Neuron (in vitro differentiated cells): ENCODE measurements at regions not wholly inside any gene's neighbourhood (a gene's known extent, or its start where the extent isn't known, plus 50 kb on each side); places are given as distances from the start of the nearest gene placed in this dataset.

Experiments
- H2AFZ ChIP-seq: one replicate; pipeline ENCODE4 v1.6.1; 2013; ENCODE audit warnings: low read depth, mild to moderate bottlenecking, inconsistent platforms, low read length, moderate library complexity
- H3K27me3 ChIP-seq: one replicate; pipeline ENCODE4 v1.6.1; 2013; ENCODE audit warnings: low read length; ENCODE audit not compliant: insufficient read depth
- H3K36me3 ChIP-seq: one replicate; pipeline ENCODE4 v1.6.1; 2013; ENCODE audit warnings: low read length; ENCODE audit not compliant: insufficient read depth
- H3K4me1 ChIP-seq: one replicate; pipeline ENCODE4 v1.6.1; 2013; ENCODE audit warnings: low read length; ENCODE audit not compliant: insufficient read depth
- H3K4me3 ChIP-seq: 2 replicates; pipeline ENCODE4 v1.5.1; 2013; ENCODE audit warnings: mild to moderate bottlenecking, low read length, moderate library complexity
- H3K9me3 ChIP-seq: one replicate; pipeline ENCODE4 v1.6.1; 2013; ENCODE audit warnings: low read length

GRCh38 chr17:13398853-13399252, 202.9 kb downstream of the HS3ST3A1 start:
- Histone ChIP-seq H3K4me1 (peaks cover 20% of the 10 kb centered on the region), H3K4me3 (no peak overlapping the region), H3K36me3 (no peaks in the 10 kb centered on the region), H3K9me3 (no peaks in the 10 kb centered on the region), H3K27me3 (no peaks in the 10 kb centered on the region), H2AFZ (no peak overlapping the region)

GRCh38 chr17:13398091-13398490, 203.6 kb downstream of the HS3ST3A1 start:
- Histone ChIP-seq H2AFZ (no peak overlapping the region), H3K27me3 (no peaks in the 10 kb centered on the region), H3K4me1 (peaks cover 20% of the 10 kb centered on the region), H3K4me3 (no peak overlapping the region), H3K36me3 (no peaks in the 10 kb centered on the region), H3K9me3 (no peaks in the 10 kb centered on the region)

- H3K9me3 ChIP-seq = no peaks in the 10 kb centered on the region
- no peak overlapping the region for H3K4me3 ChIP-seq
- H3K27me3 ChIP-seq = no peaks in the 10 kb centered on the region
- H3K4me1 ChIP-seq = peaks cover 20% of the 10 kb centered on the region
- H2AFZ ChIP-seq = peak overlapping the region; percentile 52
- H3K36me3 ChIP-seq = no peaks in the 10 kb centered on the region
These were observed 205.9 kb downstream of the HS3ST3A1 start for GRCh38 chr17:13395862-13396261.

- H3K27me3 ChIP-seq = no peaks in the 10 kb centered on the region
- no peaks in the 10 kb centered on the region for H3K36me3 ChIP-seq
- no peak overlapping the region for H3K4me3 ChIP-seq
- peaks cover 20% of the 10 kb centered on the region for H3K4me1 ChIP-seq
- no peaks in the 10 kb centered on the region for H3K9me3 ChIP-seq
- H2AFZ ChIP-seq = peak overlapping the region; percentile 52
These were observed 206.4 kb downstream of the HS3ST3A1 start for GRCh38 chr17:13395346-13395745.

GRCh38 chr17:13393841-13394710, 207.7 kb downstream of the HS3ST3A1 start:
- no peaks in the 10 kb centered on the region for H3K36me3 ChIP-seq
- no peak overlapping the region for H3K4me3 ChIP-seq
- H3K27me3 ChIP-seq = no peaks in the 10 kb centered on the region
- H3K9me3 ChIP-seq = no peaks in the 10 kb centered on the region
- peaks cover 19% of the 10 kb centered on the region for H3K4me1 ChIP-seq
- H2AFZ ChIP-seq = no peak overlapping the region

GRCh38 chr17:13387952-13388351, 213.8 kb downstream of the HS3ST3A1 start:
- no peak overlapping the region for H3K4me3 ChIP-seq
- no peaks in the 10 kb centered on the region for H3K27me3 ChIP-seq
- no peaks in the 10 kb centered on the region for H3K9me3 ChIP-seq
- H2AFZ ChIP-seq = no peak overlapping the region
- H3K4me1 ChIP-seq = peaks cover 4% of the 10 kb centered on the region
- no peaks in the 10 kb centered on the region for H3K36me3 ChIP-seq

GRCh38 chr17:13387236-13387635, 214.5 kb downstream of the HS3ST3A1 start:
- Histone ChIP-seq H3K9me3 (no peaks in the 10 kb centered on the region), H3K4me1 (peaks cover 4% of the 10 kb centered on the region), H3K36me3 (no peaks in the 10 kb centered on the region), H2AFZ (no peak overlapping the region), H3K27me3 (no peaks in the 10 kb centered on the region), H3K4me3 (no peak overlapping the region)

- H3K9me3 ChIP-seq = no peaks in the 10 kb centered on the region
- no peak overlapping the region for H3K4me3 ChIP-seq
- H2AFZ ChIP-seq = no peak overlapping the region
- H3K4me1 ChIP-seq = peaks cover 4% of the 10 kb centered on the region
- H3K36me3 ChIP-seq = no peaks in the 10 kb centered on the region
- H3K27me3 ChIP-seq = no peaks in the 10 kb centered on the region
These were observed 216.2 kb downstream of the HS3ST3A1 start for GRCh38 chr17:13385481-13385911.

- Histone ChIP-seq H3K27me3 (no peaks in the 10 kb centered on the region), H3K9me3 (no peaks in the 10 kb centered on the region), H3K36me3 (no peaks in the 10 kb centered on the region), H3K4me1 (peaks cover 4% of the 10 kb centered on the region), H2AFZ (no peak overlapping the region), H3K4me3 (no peak overlapping the region)
These were observed 217.1 kb downstream of the HS3ST3A1 start for GRCh38 chr17:13384626-13385025.

- Histone ChIP-seq H3K4me1 (peaks cover 2% of the 10 kb centered on the region), H3K27me3 (no peaks in the 10 kb centered on the region), H3K36me3 (no peaks in the 10 kb centered on the region), H2AFZ (no peak overlapping the region), H3K9me3 (no peaks in the 10 kb centered on the region), H3K4me3 (no peak overlapping the region)
These were observed 223.4 kb downstream of the HS3ST3A1 start for GRCh38 chr17:13378361-13378760.

- H2AFZ ChIP-seq = no peak overlapping the region
- no peaks in the 10 kb centered on the region for H3K36me3 ChIP-seq
- peaks cover 2% of the 10 kb centered on the region for H3K4me1 ChIP-seq
- no peak overlapping the region for H3K4me3 ChIP-seq
- H3K27me3 ChIP-seq = no peaks in the 10 kb centered on the region
- no peaks in the 10 kb centered on the region for H3K9me3 ChIP-seq
These were observed 227.3 kb downstream of the HS3ST3A1 start for GRCh38 chr17:13374203-13375143.

- Histone ChIP-seq H2AFZ (no peak overlapping the region), H3K4me1 (peaks cover 2% of the 10 kb centered on the region), H3K4me3 (no peak overlapping the region), H3K9me3 (no peaks in the 10 kb centered on the region), H3K27me3 (no peaks in the 10 kb centered on the region), H3K36me3 (no peaks in the 10 kb centered on the region)
These were observed 229.3 kb downstream of the HS3ST3A1 start for GRCh38 chr17:13372432-13372831.

GRCh38 chr17:13367154-13367553, 234.6 kb downstream of the HS3ST3A1 start:
- Histone ChIP-seq H2AFZ (no peak overlapping the region), H3K27me3 (no peaks in the 10 kb centered on the region), H3K36me3 (no peaks in the 10 kb centered on the region), H3K9me3 (no peaks in the 10 kb centered on the region), H3K4me3 (no peak overlapping the region), H3K4me1 (peaks cover 4% of the 10 kb centered on the region)
